Right lobe of liver (tissue), 4 donors: ENCODE measurements at regions not wholly inside any gene's neighbourhood (a gene's known extent, or its start where the extent isn't known, plus 50 kb on each side); places are given as distances from the start of the nearest gene placed in this dataset.

Source experiments
- POLR2A ChIP-seq: fragments of 450-650 bp; IDR thresholded peaks from one replicate; pipeline ENCODE4 v1.6.1; 2017; ENCODE audit warnings: antibody characterized with exemption, mild to moderate bottlenecking
- TF ChIP-seq, protein P1 (sequence below), 4 donors: fragments of 200-600 bp in 3 of 4; fragments of 450-650 bp in 1 of 4; IDR thresholded peaks; one replicate each; pipeline versions ENCODE4 v1.5.1 to v1.8.0; 2016 to 2022; ENCODE audit warnings: antibody characterized with exemption in 4 of 4, mild to moderate bottlenecking in 2 of 4
- donor health status: DM: no; HTN: no; CAD: no.
- donor health status: DM: no; HTN: no; CAD: no.
- donor health status: DM: no; HTN: yes; CAD: no.

DNA sequence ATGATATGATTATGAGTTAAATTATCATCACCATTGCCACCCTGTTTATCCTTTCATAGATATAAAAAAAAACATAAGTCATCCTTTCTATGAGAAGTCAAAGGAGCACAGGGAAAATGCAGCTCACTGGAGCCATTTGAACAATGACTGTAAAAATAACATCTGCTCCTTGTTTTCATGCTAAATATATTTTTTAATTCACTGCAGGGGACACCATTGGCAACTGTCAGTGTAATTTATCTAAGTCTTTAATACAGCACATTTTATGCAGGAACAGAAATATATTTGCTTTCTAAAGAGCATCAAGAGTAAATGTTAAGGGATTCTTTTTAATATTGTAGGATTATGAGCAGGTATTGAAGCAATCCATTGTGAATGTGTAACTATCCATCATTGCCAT lies 371.3 kb downstream of the ZBBX start:
- TF ChIP-seq, protein P1, sequence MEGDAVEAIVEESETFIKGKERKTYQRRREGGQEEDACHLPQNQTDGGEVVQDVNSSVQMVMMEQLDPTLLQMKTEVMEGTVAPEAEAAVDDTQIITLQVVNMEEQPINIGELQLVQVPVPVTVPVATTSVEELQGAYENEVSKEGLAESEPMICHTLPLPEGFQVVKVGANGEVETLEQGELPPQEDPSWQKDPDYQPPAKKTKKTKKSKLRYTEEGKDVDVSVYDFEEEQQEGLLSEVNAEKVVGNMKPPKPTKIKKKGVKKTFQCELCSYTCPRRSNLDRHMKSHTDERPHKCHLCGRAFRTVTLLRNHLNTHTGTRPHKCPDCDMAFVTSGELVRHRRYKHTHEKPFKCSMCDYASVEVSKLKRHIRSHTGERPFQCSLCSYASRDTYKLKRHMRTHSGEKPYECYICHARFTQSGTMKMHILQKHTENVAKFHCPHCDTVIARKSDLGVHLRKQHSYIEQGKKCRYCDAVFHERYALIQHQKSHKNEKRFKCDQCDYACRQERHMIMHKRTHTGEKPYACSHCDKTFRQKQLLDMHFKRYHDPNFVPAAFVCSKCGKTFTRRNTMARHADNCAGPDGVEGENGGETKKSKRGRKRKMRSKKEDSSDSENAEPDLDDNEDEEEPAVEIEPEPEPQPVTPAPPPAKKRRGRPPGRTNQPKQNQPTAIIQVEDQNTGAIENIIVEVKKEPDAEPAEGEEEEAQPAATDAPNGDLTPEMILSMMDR (IDR thresholded peaks at IDR 0.05): no peak
- no peak for TF ChIP-seq POLR2A
